HuH-7 (cell line): ENCODE measurements at regions not wholly inside any gene's neighbourhood (a gene's known extent, or its start where the extent isn't known, plus 50 kb on each side); places are given as distances from the start of the nearest gene placed in this dataset.

ENCODE experiments used
- DNase-seq: peaks from one replicate; pipeline ENCODE4 v3.0.0; 2011; ENCODE audit warnings: low spot score

DNA sequence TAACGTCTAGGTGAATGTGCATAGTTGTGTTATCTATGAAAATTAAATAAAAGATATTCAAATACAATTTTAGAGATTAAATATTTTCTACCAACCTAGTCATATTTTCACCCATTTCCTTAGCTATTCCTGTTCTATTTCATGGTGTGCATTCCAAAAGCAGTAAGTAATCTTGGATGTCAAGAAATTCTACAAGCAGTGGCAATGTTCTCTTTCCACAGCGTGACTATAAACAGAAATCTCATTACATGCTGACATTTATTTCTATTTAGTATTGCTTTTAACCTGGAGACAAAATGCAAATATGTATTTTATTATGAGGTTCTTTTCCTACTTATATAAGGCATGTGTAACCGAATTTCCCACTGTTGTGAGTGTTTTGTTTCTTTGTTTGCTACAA lies 510.0 kb downstream of the ACTL7B start:
- DNase-seq = no peak

DNA sequence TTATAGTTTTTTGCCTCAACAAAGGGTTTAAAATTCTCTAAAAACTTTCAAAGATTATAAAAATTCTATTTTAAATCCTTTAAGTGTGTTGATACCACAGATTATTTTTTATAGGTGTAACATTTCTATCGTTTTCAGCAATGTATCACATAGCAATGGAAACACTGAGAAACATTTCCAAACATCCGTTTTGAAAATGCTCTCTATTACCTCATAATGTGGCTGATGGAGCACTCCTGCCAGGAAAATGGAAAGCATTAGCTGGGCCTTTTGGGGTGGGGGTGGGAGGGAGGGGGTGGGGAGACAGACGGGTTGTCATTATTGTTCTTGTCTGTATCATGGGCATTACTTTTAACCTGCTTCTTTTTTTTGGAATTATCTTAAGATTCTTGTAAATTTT lies 516.5 kb downstream of the ACTL7B start:
- DNase-seq = no peak

DNA sequence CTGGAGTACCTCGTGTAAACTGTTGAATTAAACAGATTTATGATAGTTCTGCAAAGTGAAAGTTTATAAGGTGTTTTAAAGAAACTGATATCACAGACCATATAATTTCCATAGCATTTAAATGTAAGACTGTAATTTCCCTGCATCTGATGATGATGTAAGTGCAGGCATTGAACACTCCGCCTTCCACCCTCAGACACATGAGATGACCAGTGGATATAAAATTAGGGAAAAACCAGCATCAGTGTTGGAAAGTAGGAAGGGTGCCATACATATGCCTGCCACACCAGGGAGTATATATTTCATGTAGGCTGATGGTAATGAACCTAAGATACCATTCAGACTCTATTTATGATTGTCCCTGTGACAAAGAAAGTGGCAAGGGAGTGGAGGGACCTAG lies 519.2 kb downstream of the ACTL7B start:
- DNase-seq = no peak

DNA sequence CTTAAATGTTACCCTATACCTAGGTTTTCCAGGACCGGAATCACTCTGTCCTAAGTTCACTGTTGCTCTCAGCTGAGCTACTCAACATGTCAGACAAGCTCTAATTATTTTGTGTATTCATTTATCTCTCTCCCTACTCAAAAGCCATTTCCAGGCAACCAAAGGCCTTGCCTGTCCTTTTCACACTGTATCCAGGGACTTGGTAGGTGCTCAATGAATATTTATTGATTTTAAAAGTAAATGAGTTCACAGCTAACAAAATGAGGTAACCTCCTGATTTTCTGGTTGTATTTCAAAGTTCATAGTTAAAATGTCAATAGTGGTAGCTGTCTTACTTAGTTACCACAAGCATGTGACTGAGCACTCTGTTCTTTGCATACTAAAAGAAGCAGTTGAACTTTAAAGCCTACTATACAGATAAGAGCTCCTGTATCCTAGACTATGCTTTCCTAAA lies 522.2 kb downstream of the ACTL7B start:
- no peak for DNase-seq

DNA sequence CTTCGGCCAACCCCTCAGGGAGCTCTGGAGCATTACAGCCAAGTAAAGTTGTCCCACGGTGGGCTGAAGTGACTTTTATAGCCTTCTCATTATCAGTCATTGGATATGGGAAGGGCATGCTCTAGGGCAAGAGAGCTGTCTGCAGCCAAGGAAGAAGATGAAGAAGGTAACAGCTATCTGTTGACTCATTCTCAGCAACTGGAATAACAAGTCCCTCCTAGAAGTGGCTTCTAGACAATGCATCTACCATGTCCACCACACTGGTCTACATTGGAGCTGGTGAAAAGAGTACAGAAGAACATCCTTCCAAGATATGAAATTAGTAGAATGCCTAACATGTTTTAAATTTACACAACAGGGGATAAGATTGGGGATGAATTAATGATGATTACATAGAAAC lies 524.2 kb downstream of the ACTL7B start:
- DNase-seq = no peak

DNA sequence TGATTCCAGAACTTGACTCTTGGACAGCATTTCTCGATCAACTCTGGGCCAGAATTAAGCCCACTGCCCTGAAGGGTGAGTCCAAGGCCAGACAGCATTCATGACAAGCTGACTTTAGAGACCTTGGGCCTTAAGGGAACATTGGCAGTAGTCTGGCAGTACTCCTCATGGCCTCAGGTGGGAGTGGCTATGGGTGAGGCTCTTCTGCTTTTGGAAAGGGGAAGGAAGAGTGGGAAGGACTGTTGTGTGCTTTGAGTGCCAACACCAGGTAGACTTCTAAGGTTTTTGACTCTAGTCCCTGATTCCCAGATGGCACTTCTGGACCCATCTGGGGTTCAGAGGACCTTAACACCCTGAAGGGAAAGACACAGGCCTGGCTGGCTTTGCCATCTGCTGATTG lies 530.4 kb downstream of the ACTL7B start:
- no peak for DNase-seq

DNA sequence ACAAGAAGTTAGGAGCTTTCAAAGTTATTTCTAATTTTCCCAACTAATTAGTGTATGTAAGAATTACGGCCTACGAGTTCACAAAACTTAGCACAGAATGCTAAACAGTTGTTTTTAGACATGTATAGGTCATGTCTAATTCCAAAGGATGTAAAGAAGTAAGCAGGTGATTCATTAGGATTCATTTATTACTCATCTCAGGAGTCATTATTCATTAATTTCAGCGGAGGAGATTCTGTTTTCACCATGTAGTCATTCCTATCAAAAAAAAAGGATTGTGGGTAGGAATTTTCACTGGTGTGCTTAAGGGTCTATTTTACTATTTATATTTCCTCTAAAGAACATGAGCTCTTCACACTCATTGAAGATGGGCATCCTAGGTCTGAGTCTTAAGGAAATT lies 532.2 kb downstream of the ACTL7B start:
- no peak for DNase-seq

DNA sequence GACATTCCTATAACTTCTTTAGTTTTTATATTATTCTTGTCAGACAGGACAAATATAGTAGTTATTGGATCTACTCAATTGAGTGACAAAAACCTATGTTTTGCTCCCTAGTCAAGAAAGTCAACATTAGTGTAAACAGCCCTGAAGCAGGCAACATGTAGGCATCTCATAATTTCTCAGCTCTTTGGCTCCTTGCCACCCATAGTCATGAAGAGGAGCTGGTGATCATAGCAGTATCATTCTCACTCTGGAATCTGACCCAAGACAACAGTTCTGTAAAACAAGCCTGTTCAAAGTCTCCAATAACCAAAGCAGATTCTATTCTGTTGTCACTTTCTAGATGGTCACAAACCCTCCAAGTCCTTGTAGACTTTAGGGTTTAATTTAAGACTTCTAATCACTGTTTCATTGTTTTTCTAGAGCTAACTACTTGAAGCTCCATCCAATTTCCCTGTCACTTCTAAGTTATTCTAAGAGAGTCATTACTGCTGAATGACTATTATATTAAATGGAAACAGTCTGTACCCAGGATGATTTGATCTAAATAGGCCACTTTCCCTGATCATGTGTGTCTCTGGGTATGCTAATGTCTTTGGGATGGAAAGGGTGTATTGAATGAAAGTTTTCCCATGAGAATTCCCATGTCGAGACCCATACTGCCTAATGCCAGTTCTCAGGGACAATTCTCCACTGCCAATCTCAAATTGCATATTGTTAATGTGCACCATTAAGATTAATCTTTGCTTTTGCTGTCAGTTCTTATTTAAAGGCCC lies 533.3 kb downstream of the ACTL7B start:
- DNase-seq = no peak

DNA sequence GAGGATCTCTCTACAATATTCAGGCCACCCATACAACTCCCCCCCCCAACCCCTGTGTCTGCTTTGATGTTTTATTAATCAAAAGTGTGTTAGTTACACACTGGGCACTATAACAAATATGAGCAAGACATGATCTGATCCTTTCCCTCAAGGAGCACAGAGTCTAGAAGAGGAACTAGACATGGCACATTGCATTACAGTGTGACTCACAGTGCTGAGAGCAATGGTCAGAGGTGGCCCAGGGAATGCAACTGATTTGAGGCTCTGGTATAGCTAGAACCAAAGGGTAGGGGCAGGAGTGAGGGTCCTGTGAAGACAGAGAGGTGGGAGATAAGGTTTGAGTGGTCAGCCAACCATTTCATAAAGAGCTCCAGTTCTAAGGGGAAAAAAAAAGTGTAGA lies 539.2 kb downstream of the ACTL7B start:
- no peak for DNase-seq

DNA sequence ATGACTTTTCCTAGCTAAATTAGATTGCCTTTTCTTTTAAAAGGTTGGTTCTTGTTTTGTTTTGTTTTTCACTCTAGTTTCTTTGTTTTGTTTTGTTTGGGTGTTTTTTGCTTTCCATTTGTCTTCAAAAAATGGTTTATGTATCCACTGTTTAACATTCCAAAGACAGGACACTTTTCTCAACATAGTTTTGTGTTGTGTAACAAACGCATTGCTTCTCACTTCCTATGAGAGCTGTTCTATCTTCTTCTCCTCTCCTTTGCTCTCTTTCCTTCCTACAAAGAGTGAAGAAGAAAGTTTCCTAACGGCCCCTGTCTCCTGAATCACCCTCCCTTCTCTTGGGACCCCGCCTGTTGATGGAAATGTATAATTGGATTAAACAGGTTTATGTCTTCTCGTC lies 539.7 kb downstream of the ACTL7B start:
- no peak for DNase-seq

DNA sequence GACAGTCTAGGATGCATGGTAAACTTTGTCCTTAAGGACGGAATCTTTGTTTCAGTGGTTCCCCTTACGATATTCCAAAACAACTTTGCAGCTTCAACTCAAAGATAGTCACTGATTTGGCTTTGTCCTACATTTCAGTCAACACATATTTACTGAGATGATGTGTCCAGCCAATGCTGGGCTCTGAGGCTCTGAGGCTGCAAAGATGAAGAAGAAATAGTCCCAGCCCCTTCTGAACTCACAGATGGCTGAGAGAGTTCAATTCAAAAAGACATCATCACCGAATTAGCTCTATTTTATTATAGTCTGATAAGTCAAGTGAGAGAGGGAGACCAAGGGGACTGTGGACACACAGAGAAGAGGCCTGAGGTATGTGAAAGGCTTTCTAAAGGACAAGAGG lies 544.0 kb downstream of the ACTL7B start:
- DNase-seq = no peak

DNA sequence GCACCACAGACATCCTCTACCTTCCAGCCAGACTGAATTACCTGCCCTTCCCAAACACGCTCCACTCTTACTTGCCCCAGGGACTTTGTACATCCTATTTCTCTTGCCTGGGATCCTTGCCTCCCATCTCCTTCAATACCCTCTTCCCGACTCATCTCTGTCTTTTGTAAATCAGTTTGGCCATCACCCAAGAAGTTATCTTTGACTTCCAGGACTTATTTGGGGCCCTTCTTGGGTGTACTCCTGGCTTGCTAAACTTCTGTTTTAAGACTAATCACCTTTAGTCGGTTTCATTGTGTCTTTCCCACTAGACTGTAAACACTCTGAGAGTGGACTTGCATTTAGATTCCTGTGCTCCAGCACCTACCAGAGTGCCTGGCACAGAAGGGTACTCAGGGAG lies 545.6 kb downstream of the ACTL7B start:
- DNase-seq = no peak

DNA sequence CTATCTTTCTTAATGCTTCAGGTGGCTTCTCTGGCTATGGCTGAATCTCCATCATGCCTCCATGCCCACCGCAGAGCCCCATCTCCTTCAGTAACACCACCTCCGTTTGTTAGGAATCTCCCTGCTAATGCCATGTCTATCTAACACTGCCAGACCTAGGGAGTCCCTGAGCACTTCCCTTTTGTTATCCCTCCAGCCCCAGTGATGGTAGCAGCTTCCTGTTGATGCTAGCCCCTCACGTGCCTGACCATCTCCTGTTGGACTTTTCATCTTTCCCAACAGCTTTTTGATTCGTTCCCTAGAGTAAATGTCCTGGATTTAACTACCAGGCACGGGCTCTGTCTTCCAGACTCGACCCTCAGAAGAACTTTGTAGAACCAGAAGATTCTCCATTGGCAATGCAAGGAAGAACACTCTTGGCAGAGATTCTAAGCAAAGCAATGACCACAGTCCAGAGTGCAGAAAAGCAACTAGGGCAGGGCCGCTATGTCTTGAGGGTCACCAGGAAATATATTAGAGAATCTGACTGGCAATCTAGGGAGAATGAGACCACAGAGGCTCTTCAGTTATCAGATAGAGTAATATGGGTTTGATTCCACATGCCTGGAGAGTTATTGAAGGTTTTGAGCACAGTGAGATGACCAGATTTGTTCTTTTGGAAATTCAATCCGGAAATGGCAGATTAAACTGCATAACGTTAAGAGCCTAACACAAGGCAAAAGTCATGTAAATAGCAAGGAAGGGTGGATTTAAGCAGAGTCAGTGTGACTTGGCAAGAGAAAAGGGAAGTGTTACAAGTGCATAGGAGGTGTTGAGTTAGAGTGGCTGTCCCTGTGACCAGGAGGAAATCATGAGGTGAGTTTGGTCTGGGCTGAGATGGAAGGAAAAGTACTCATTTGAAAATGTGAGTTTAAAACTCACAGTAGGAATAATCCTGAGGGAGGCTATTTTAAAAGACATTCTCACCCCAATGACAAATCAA lies 555.2 kb downstream of the ACTL7B start:
- DNase-seq = no peak

DNA sequence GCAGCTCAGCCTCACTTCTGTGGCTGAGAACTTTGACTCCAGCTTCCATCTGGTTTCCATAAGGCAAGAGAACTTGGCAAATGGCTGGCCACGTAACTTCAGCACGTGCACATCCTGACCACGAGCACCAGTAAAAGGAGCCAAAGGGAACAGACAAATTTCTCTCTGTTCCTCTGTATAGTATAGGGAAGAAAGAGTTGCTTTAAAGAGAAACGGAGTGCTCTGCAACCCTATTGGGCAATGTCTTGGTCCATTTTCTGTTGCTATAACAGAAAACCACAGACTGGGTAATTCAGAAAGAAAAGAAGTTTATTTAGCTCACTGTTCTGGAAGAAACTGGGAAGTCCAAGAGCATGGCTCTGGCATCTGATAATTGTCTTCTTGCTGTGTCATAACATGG lies 558.7 kb downstream of the ACTL7B start:
- no peak for DNase-seq

DNA sequence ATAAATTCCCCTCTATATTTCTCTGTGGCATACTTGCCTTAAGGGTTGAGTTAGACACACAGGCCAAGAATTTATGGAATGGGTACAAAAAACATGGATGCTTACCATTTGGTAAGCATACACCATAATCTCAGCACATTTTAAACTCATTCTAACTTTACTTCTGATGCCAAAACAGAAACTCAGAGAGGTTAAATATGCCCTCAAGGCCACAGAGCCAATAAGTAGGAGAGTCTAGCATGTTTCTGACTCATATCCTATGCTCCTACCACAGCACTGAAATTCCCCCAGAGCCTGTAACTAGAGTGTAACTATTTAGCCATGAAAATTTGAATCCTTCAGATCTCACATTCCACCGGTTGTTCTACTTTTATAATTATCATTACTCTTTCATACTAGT lies 559.7 kb downstream of the ACTL7B start:
- DNase-seq = no peak

DNA sequence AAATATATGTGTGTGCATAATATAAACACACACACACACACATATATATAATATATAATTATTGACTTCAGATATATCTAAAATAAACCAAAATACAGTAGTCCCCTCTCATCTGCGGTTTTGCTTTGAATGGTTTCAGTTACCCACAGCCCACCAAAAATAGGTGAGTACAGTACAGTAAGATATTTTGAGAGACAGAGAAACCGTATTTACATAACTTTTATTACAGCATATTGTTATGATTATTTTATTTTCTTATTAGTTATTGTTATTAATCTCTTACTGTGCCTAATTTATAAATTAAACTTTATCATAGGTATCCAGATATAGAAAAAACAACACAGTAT lies 564.2 kb downstream of the ACTL7B start:
- DNase-seq = no peak

DNA sequence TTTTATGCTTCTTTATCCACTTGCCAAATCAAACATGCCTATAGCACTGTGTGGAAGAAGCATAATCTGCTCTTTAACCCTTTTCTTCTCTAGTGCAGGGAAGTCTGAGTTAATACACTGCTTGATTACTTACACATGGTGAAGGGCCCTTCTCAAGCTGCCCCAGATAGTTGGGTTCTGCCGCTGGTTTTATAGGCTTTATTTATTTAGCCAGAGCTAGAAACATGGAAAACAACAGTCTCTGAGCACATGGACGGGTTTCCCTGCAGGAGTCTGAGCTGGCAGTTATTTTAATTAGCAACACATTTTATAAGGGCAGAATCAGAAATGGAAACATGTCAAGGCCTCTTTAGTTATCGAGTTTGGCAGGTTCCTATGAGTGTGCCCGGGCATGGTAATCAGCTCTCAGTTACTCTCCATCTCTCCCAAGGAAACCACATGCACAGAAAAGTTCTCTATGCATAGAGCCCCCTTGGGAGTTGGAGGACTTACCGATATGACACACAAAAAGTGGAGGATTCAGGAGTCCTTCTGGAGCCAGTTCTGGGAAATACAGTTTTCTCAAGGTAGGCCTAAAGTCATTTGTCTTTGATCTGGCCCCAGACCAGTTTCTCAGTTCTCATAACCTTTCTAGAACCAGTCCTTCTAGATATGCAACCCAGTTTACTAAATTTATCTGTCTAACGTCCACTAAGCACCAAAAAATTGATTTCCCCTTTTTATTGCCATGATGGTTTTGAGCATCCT lies 564.8 kb downstream of the ACTL7B start:
- no peak for DNase-seq

DNA sequence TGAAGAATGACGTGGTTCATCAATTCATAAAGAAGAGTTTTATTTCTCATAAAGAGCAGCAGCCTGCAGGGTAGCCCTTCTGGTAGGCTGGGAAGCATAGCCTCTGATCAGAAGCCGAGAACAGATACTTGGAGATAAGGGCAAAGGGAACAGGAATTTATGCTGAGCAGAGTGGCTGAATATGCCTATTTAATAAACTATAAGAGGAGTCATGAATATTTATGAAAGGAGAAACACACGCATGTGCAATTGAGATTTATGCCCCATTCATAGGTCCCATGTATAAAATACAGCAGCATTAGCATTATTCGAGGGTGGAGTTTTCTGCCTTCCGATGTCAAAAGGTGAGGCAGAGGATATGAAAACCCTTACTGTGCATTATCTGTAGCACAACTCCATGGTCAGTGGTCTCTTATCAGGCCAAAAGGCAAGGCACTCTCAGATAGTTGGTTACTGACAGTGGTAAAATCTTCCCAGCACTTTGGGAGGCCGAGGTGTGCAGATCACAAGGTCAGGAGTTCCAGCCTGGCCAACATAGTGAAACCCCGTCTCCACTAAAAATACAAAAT lies 569.1 kb downstream of the ACTL7B start:
- no peak for DNase-seq

DNA sequence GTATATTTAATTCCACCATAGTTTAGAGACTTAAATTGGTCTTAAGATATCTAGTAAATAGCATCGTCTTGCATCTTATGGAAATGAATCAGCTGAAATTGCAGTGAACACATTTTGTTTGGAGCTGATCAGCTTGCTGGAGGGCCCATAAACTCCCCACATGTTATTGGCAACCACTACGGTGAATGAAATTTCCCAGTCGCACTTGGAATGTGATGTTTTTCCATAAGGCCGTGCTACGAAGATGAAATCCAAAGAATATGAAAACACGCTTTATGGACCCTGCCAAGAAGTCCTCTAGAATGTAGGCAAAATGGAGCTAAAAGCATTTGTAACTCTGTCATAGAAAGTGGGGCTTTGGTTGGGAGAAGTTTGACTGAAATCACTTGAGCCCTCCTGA lies 572.1 kb downstream of the ACTL7B start:
- no peak for DNase-seq

DNA sequence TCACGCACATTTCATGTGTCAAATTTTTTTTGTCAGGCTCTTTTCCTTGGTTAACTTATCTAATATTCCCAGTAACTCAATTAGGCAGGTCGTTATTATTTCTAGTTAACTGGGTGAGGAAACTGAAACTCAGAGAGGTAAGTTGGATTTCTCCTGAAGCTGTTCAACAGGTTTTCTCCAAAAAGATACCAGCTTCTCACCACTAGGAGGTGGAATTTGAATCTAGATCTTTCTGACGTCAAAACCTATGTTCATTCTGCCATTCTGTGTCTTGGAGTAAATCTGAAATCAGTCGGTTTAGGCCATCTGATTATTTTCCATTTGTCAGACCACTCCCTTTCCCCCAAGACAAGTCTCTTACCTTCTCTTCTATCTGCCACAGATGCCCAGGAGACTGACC lies 572.9 kb downstream of the ACTL7B start:
- DNase-seq = no peak

DNA sequence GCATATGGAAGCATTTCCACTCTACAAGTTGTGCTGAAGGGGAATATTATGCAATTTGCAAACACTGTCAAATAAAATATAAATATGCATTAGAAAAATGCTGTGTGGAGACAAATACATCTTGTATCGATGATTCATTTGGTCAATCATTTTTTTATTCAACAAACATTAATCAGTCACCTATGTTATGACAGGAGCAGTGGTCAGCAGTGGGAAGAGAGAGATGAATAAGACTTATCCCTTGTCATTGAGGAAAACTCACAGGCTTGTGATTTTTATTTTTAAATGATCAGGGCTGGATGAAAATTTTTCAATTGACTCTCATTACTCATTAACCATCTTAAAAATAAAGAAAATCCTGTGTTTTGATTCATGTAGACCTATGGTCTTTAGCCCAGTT lies 574.1 kb downstream of the ACTL7B start:
- no peak for DNase-seq

DNA sequence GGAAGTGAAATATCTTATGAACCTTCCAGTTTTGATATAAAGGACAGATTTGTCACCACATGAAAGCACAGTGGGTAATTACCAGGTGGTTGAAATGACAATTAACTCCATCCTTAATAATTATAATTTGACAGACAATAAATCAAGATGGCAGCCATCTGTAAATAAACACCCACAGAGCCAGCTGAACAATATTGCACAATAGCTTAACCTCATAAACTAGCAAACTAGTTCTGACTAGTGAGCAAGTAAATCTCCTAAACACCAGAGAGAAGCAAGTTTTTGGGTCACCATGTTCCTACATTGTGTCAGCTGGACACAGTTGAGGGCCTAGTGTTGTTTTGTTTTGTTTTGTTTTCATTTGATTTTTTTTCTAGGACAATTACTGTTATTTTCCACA lies 577.4 kb downstream of the ACTL7B start:
- no peak for DNase-seq
